Pancreas (tissue), 10 donors: ENCODE measurements at regions not wholly inside any gene's neighbourhood (a gene's known extent, or its start where the extent isn't known, plus 50 kb on each side); places are given as distances from the start of the nearest gene placed in this dataset.

Experiments used
- ATAC-seq, 4 donors: fragments of 200-7000 bp; cut with Tn5 transposase; one replicate each; pipeline versions ENCODE4 v1.8.0 to v1.9.1; 2020; ENCODE audit warnings: mild to moderate bottlenecking in 4 of 4, moderate library complexity in 4 of 4
- DNase-seq, 6 donors: peaks; one replicate each; pipeline ENCODE4 v3.0.0-alpha.2; 2020
- FAIRE-seq: peaks from 2 replicates; lab custom pipeline; 2012; peaks lifted over from hg19 to GRCh38; lab: Jason Lieb, UNC
- H3K27ac ChIP-seq, 4 donors: fragments of 200-600 bp; sonication (generic); 1 replicate in 3 of 4; 2 replicates in 1 of 4; pipeline versions ENCODE4 v1.5.0 to v1.8.0; 2020
- H3K27me3 ChIP-seq, 4 donors: fragments of 200-600 bp; one replicate each; pipeline ENCODE4 v1.8.0; 2021
- H3K36me3 ChIP-seq, 3 donors: fragments of 200-600 bp; sonication (generic) in 1 of 3; one replicate each; pipeline versions ENCODE4 v1.5.0 to v1.8.0; 2020 to 2021
- H3K4me1 ChIP-seq, 3 donors: fragments of 200-600 bp; one replicate each; pipeline ENCODE4 v1.8.0; 2021
- H3K4me3 ChIP-seq, 4 donors: fragments of 200-600 bp; sonication (generic) in 2 of 4; one replicate each; pipeline versions ENCODE4 v1.5.0 to v1.8.0; 2020 to 2021
- H3K9me3 ChIP-seq, 4 donors: fragments of 200-600 bp; one replicate each; pipeline ENCODE4 v1.8.0; 2021
- CTCF ChIP-seq, 4 donors: fragments of 200-600 bp; sonication (generic) in 3 of 4; IDR thresholded peaks; one replicate each; pipeline versions ENCODE4 v1.5.0 to v1.8.0; 2021; ENCODE audit warnings: antibody characterized with exemption in 4 of 4
- WGBS, 2 donors: extraction: QIAGEN DNeasy Blood & Tissue Kit; methylation state at CpG; one replicate each; pipeline ENCODE4 v1.1.7; 2013; 5-methylcytosine and 5-hydroxymethylcytosine counted together
- intact Hi-C, 3 donors: fragments of 100-400 bp; cut with DNase I; formaldehyde crosslinking; loops; one replicate each; pipeline versions ENCODE4 v1.11.1 to v1.14.2; 2022
- donor health status: healthy with polysubstance abuse.
- donor health status: DM: no; HTN: no; CAD: no; lungs with moderate emphysema.
- donor health status: DM: no; HTN: no; CAD: no.
- donor health status: control.
- donor health status: control.
- donor health status: Bipolar disorder and iron deficiency.
- donor health status: DM: yes; HTN: yes; CAD: no.
- donor health status: DM: no; HTN: no; CAD: no.
- donor health status: DM: no; HTN: no; CAD: no.
- donor health status: DM: yes; HTN: yes; CAD: no.

GRCh38 chr14:60356906-60357550 is 108.0 kb downstream of the PPM1A start:
- H3K4me3 ChIP-seq: no peak overlapping the region
- no peaks in the 10 kb centered on the region for H3K36me3 ChIP-seq
- no peak for DNase-seq
- intact Hi-C loops: loop anchor here in 1 of 3 donors (10.0 kb wide), 1 partner anchor 198 kb away; no protein-coding TSS in a partner anchor
- H3K27me3 ChIP-seq: no peaks in the 10 kb centered on the region
- H3K4me1 ChIP-seq: no peaks in the 10 kb centered on the region
- no peak overlapping the region for H3K27ac ChIP-seq
- FAIRE-seq: no peak
- WGBS, 2 donors: 67 to 69% methylated on average over 10 of the region's 10 CpGs
- ATAC-seq: peak in 2 of 4 donors; percentile 61 to 66
- TF ChIP-seq CTCF (IDR thresholded peaks at IDR 0.05): no peak
- no peaks in the 10 kb centered on the region for H3K9me3 ChIP-seq

- H3K4me1 ChIP-seq: no peaks in the 10 kb centered on the region
- no peaks in the 10 kb centered on the region for H3K27me3 ChIP-seq
- no peak for DNase-seq
- no peaks in the 10 kb centered on the region for H3K9me3 ChIP-seq
- no peak overlapping the region for H3K27ac ChIP-seq
- FAIRE-seq: no peak
- H3K4me3 ChIP-seq: no peak overlapping the region
- intact Hi-C loops: loop anchor here in 1 of 3 donors (10.0 kb wide), 1 partner anchor 197 kb away; no protein-coding TSS in a partner anchor
- H3K36me3 ChIP-seq: no peaks in the 10 kb centered on the region
- peak in 1 of 4 donors; percentile 34 for ATAC-seq
- 85 to 88% methylated on average over 3 of the region's 3 CpGs for WGBS, 2 donors
- TF ChIP-seq CTCF (IDR thresholded peaks at IDR 0.05): no peak
Observed at GRCh38 chr14:60357551-60358149, 108.6 kb downstream of the PPM1A start.

GRCh38 chr14:60363275-60363674 is 114.3 kb downstream of the PPM1A start:
- FAIRE-seq (no peak), DNase-seq (no peak), ATAC-seq (no peak)
- H3K4me3 ChIP-seq: no peak overlapping the region
- peaks cover 0 to 5% (median 0%) of the 10 kb centered on the region in 4 donors for H3K27me3 ChIP-seq
- H3K36me3 ChIP-seq: no peaks in the 10 kb centered on the region
- no peaks in the 10 kb centered on the region for H3K4me1 ChIP-seq
- no peaks in the 10 kb centered on the region for H3K9me3 ChIP-seq
- no peak for TF ChIP-seq CTCF (IDR thresholded peaks at IDR 0.05)
- intact Hi-C loops: no loop called here
- H3K27ac ChIP-seq: no peak overlapping the region
- WGBS, 2 donors: 90 to 93% methylated on average over 2 of the region's 2 CpGs

- TF ChIP-seq CTCF (IDR thresholded peaks at IDR 0.05): no peak
- 83% methylated on average over 3 of the region's 3 CpGs for WGBS, 2 donors
- ATAC-seq (no peak), DNase-seq (no peak), FAIRE-seq (no peak)
- intact Hi-C loops: no loop called here
- Histone ChIP-seq H3K27ac (no peak overlapping the region), H3K4me1 (no peaks in the 10 kb centered on the region), H3K9me3 (no peaks in the 10 kb centered on the region), H3K36me3 (no peaks in the 10 kb centered on the region), H3K4me3 (no peak overlapping the region), H3K27me3 (peaks cover 0 to 5% (median 0%) of the 10 kb centered on the region in 4 donors)
Observed at GRCh38 chr14:60363687-60364086, 114.7 kb downstream of the PPM1A start.

- Histone ChIP-seq H3K4me1 (no peaks in the 10 kb centered on the region), H3K36me3 (no peaks in the 10 kb centered on the region), H3K4me3 (no peak overlapping the region), H3K27me3 (no peaks in the 10 kb centered on the region), H3K27ac (no peak overlapping the region), H3K9me3 (no peaks in the 10 kb centered on the region)
- no peak for ATAC-seq
- 74 to 80% methylated on average over 10 of the region's 10 CpGs for WGBS, 2 donors
- TF ChIP-seq CTCF (IDR thresholded peaks at IDR 0.05): no peak
- intact Hi-C loops: no loop called here
- FAIRE-seq: no peak
- no peak for DNase-seq
Observed at GRCh38 chr14:60381909-60382308, 104.0 kb downstream of the C14orf39 start.
